GM12878 (cell line): ENCODE measurements at regions not wholly inside any gene's neighbourhood (a gene's known extent, or its start where the extent isn't known, plus 50 kb on each side); places are given as distances from the start of the nearest gene placed in this dataset.

Experiments used
- ATAC-seq: fragments of 200-7000 bp; cut with Tn5 transposase; 3 replicates; pipeline ENCODE4 v1.9.1; 2020; ENCODE audit warnings: mild to moderate bottlenecking, moderate library complexity
- BruUV-seq: library from RNA; stranded (reverse); fragments of 400-500 nt; replicated peaks from 2 replicates; lab custom pipeline; 2021; lab: Mats Ljungman, UMichigan
- CTCF ChIA-PET: fragments of 300-600 bp; sonication (Branson Sonifier 250); formaldehyde crosslinking; extraction: SDS; loops from one replicate; lab custom pipeline; 2021; ENCODE audit warnings: inconsistent platforms; lab: Yijun Ruan, JAX
- POLR2A ChIA-PET: fragments of 350-600 bp; formaldehyde crosslinking; extraction: SDS; loops from one replicate; lab custom pipeline; 2021; ENCODE audit warnings: inconsistent platforms; lab: Charles Lee
- RAD21 ChIA-PET: fragments of 300-600 bp; sonication (Branson Sonifier 250); formaldehyde crosslinking; loops from one replicate; lab custom pipeline; 2023; ENCODE audit warnings: antibody characterized with exemption; ENCODE audit not compliant: unreplicated experiment; lab: Charles Lee
- SMC1A ChIA-PET: fragments of 300-600 bp; sonication (Branson Sonifier 250); formaldehyde crosslinking; loops from one replicate; lab custom pipeline; 2023; ENCODE audit not compliant: unreplicated experiment, uncharacterized antibody; lab: Charles Lee
- DNase-seq: peaks from one replicate; pipeline ENCODE4 v3.0.0-alpha.2; 2011; ENCODE audit warnings: low read depth, low spot score
- FAIRE-seq: peaks from 3 replicates; lab custom pipeline; 2011; peaks lifted over from hg19 to GRCh38; lab: Jason Lieb, UNC
- H2AFZ ChIP-seq: 2 replicates; pipeline ENCODE4 v1.6.0; 2011; ENCODE audit warnings: low read depth, low read length, control low read depth; ENCODE audit not compliant: control insufficient read depth
- H3K27ac ChIP-seq: 2 replicates; pipeline ENCODE4 v1.5.1; 2011; ENCODE audit warnings: control low read depth; ENCODE audit not compliant: control insufficient read depth, insufficient read depth
- H3K27me3 ChIP-seq, 2 experiments: replicated peaks in 1 of 2; 2 replicates each; pipeline versions ENCODE4 v1.6.0 to v1.6.1; 2011; ENCODE audit warnings: low read length in 1 of 2; ENCODE audit not compliant: control insufficient read depth in 2 of 2, insufficient read depth in 2 of 2
- H3K36me3 ChIP-seq, 2 experiments: 2 replicates each; pipeline ENCODE4 v1.5.1; 2011; ENCODE audit warnings: low read length in 1 of 2; ENCODE audit not compliant: control insufficient read depth in 2 of 2, insufficient read depth in 2 of 2
- H3K4me1 ChIP-seq: 2 replicates; pipeline ENCODE4 v1.6.1; 2011; ENCODE audit warnings: mild to moderate bottlenecking, low read length, moderate library complexity, mixed read lengths; ENCODE audit not compliant: control insufficient read depth, insufficient read depth
- H3K4me2 ChIP-seq: 2 replicates; pipeline ENCODE4 v1.6.0; 2011; ENCODE audit warnings: control low read depth; ENCODE audit not compliant: control insufficient read depth, insufficient read depth
- H3K4me3 ChIP-seq: fragments of 200-600 bp; sonication (generic); 2 replicates; pipeline ENCODE4 v1.5.1; 2016
- H3K79me2 ChIP-seq: 2 replicates; pipeline ENCODE4 v1.6.0; 2011; ENCODE audit warnings: low read length; ENCODE audit not compliant: control insufficient read depth, insufficient read depth
- H3K9ac ChIP-seq: 2 replicates; pipeline ENCODE4 v1.8.0; 2011; ENCODE audit warnings: low read length, control low read depth, mixed read lengths; ENCODE audit not compliant: control insufficient read depth, insufficient read depth
- H3K9me3 ChIP-seq: replicated peaks from 3 replicates; pipeline ENCODE4 v1.5.1; 2011; ENCODE audit warnings: mild to moderate bottlenecking, low read length; ENCODE audit not compliant: control insufficient read depth, insufficient read depth
- H4K20me1 ChIP-seq: 2 replicates; pipeline ENCODE4 v1.6.0; 2011; ENCODE audit not compliant: control insufficient read depth, insufficient read depth
- BCL11A ChIP-seq: IDR thresholded peaks from 2 replicates; pipeline ENCODE4 v1.6.1; 2011; ENCODE audit warnings: low read depth, low read length
- RAD21 ChIP-seq: IDR thresholded peaks from 2 replicates; pipeline ENCODE4 v1.6.1; 2011; ENCODE audit warnings: mild to moderate bottlenecking, low read depth, low read length, moderate library complexity; ENCODE audit not compliant: insufficient read depth
- RELA ChIP-seq: fragments of 450-650 bp; IDR thresholded peaks from 2 replicates; pipeline ENCODE4 v1.8.0; 2014; ENCODE audit warnings: borderline replicate concordance; ENCODE audit not compliant: partially characterized antibody
- YY1 ChIP-seq: IDR thresholded peaks from 2 replicates; pipeline ENCODE4 v1.6.1; 2011; ENCODE audit warnings: low read depth, mild to moderate bottlenecking, low read length
- WGBS: methylation state at CpG from one replicate; pipeline ENCODE4 v1.1.6; 2016; ENCODE audit warnings: low lambda C conversion rate; ENCODE audit not compliant: insufficient replicate concordance, insufficient coverage; ENCODE audit errors: missing lambda C conversion rate; 5-methylcytosine and 5-hydroxymethylcytosine counted together
- in situ Hi-C: fragments of 300-500 bp; cut with MboI; formaldehyde crosslinking; loops from 9 replicates; pipeline ENCODE4 v1.14.3; 2018; ENCODE audit warnings: mixed read lengths
- intact Hi-C: fragments of 100-400 bp; cut with micrococcal nuclease; formaldehyde crosslinking; loops from one replicate; pipeline ENCODE4 v1.14.2; 2022; ENCODE audit not compliant: unreplicated experiment
- TF ChIP-seq, protein P1 (sequence below): fragments of 450-650 bp; formaldehyde crosslinking; IDR thresholded peaks from 2 replicates; pipeline ENCODE4 v1.4.0; 2020; ENCODE audit warnings: mild to moderate bottlenecking, moderate library complexity

DNA sequence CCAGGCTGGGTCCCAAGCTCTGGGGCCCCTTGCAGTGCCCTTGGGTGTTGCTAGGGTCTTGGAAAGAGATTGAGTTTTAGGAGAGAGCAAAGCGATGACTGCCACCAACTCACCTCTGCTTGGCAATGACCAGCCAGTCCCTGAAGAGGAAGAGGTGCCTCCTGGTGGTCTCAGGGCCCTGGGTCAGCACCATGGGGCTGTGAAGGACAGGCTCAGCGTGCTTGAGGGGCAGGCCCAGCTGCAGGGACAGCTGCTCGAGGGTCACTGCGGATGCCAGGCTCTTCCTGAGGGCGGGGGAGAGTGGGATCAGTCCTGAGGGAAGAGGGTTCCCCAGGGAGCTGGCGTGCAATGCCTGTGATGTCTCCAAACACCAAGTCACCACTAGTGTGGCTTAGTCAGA is 50.8 kb upstream of the TAGAP start:
- 89% methylated on average over 6 of the region's 6 CpGs for WGBS
- Histone ChIP-seq H3K36me3 (no peaks in the 10 kb centered on the region), H2AFZ (no peak overlapping the region), H3K9me3 (no peaks in the 10 kb centered on the region), H3K9ac (no peak overlapping the region), H3K4me3 (no peak overlapping the region), H3K79me2 (no peaks in the 10 kb centered on the region), H3K27me3 (0 out of 4 replicates have a peak, but pooled peaks cover 0 to 4% of the 10 kb centered on the region in 2 experiments), H3K4me2 (no peak overlapping the region), H3K27ac (no peak overlapping the region), H4K20me1 (no peaks in the 10 kb centered on the region), H3K4me1 (peaks cover 16% of the 10 kb centered on the region)
- TF ChIP-seq YY1 (no peak), RAD21 (peak; percentile 16; the same call in 1 of the 2 replicates), BCL11A (no peak), RELA (no peak)
- TF ChIP-seq, protein P1, sequence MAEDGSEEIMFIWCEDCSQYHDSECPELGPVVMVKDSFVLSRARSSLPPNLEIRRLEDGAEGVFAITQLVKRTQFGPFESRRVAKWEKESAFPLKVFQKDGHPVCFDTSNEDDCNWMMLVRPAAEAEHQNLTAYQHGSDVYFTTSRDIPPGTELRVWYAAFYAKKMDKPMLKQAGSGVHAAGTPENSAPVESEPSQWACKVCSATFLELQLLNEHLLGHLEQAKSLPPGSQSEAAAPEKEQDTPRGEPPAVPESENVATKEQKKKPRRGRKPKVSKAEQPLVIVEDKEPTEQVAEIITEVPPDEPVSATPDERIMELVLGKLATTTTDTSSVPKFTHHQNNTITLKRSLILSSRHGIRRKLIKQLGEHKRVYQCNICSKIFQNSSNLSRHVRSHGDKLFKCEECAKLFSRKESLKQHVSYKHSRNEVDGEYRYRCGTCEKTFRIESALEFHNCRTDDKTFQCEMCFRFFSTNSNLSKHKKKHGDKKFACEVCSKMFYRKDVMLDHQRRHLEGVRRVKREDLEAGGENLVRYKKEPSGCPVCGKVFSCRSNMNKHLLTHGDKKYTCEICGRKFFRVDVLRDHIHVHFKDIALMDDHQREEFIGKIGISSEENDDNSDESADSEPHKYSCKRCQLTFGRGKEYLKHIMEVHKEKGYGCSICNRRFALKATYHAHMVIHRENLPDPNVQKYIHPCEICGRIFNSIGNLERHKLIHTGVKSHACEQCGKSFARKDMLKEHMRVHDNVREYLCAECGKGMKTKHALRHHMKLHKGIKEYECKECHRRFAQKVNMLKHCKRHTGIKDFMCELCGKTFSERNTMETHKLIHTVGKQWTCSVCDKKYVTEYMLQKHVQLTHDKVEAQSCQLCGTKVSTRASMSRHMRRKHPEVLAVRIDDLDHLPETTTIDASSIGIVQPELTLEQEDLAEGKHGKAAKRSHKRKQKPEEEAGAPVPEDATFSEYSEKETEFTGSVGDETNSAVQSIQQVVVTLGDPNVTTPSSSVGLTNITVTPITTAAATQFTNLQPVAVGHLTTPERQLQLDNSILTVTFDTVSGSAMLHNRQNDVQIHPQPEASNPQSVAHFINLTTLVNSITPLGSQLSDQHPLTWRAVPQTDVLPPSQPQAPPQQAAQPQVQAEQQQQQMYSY (CRISPR knock-in tag): no peak
- DNase-seq (no peak), FAIRE-seq (no peak), ATAC-seq (no peak)
- no TSS peak for BruUV-seq
- SMC1A ChIA-PET: interaction anchor here (0.9 to 6.5 kb wide), 13 partner anchors 10 to 87 kb away, joined by 3 to 60 read pairs (median 5); partner anchors contain the start of gene TAGAP
- RAD21 ChIA-PET: interaction anchor here (0.6 to 10.1 kb wide), 6 partner anchors 9 to 56 kb away, joined by 3 to 87 read pairs (median 12); partner anchors contain the start of gene TAGAP
- intact Hi-C loops: no loop called here
- in situ Hi-C loops: no loop called here
- CTCF ChIA-PET: interaction anchor here (0.7 to 5.2 kb wide), 11 partner anchors 9 to 87 kb away, joined by 3 to 39 read pairs (median 6); partner anchors contain the start of gene TAGAP
- POLR2A ChIA-PET: interaction anchor here (1.1 to 3.0 kb wide), 9 partner anchors 8 to 56 kb away, joined by 4 to 22 read pairs (median 5); partner anchors contain the start of gene TAGAP
